DND-41 (cell line): ENCODE measurements at regions not wholly inside any gene's neighbourhood (a gene's known extent, or its start where the extent isn't known, plus 50 kb on each side); places are given as distances from the start of the nearest gene placed in this dataset.

ENCODE experiments used
- CTCF ChIP-seq: IDR thresholded peaks from 2 replicates; pipeline ENCODE4 v1.5.1; 2012; ENCODE audit warnings: borderline replicate concordance, low read length, moderate library complexity, mild to moderate bottlenecking; ENCODE audit not compliant: poor library complexity, severe bottlenecking; ENCODE audit errors: extremely low read depth
- EZH2 ChIP-seq: IDR thresholded peaks from 3 replicates; pipeline ENCODE4 v1.6.1; 2012; ENCODE audit warnings: borderline replicate concordance, low read depth, mild to moderate bottlenecking, moderate library complexity, low read length, inconsistent platforms; ENCODE audit not compliant: severe bottlenecking

- no peak for TF ChIP-seq CTCF
- TF ChIP-seq EZH2, result no peak
Observed at GRCh38 chr16:14322186-14322585, 251.1 kb downstream of the MRTFB start.
